CD14-positive monocyte (primary cell): ENCODE measurements at regions not wholly inside any gene's neighbourhood (a gene's known extent, or its start where the extent isn't known, plus 50 kb on each side); places are given as distances from the start of the nearest gene placed in this dataset.

Source experiments
- DNase-seq, 3 donors: peaks; one replicate each; pipeline ENCODE4 v3.0.0-alpha.2; 2011 to 2022
- H2AFZ ChIP-seq: 2 replicates; pipeline ENCODE4 v1.6.0; 2012; ENCODE audit warnings: mild to moderate bottlenecking, low read depth, low read length, inconsistent platforms; ENCODE audit not compliant: insufficient read depth, poor library complexity, severe bottlenecking
- H3K27ac ChIP-seq, 2 donors: 1 replicate in 1 of 2; 2 replicates in 1 of 2; pipeline ENCODE4 v1.5.1; 2012 to 2013; ENCODE audit warnings: low read length in 2 of 2, control low read depth in 1 of 2, inconsistent platforms in 1 of 2, low read depth in 1 of 2, mild to moderate bottlenecking in 1 of 2
- H3K27me3 ChIP-seq, 2 donors: one replicate each; pipeline versions ENCODE4 v1.6.0 to v1.6.1; 2011 to 2013; ENCODE audit warnings: low read length in 2 of 2; ENCODE audit not compliant: control insufficient read depth in 2 of 2, insufficient read depth in 2 of 2
- H3K36me3 ChIP-seq, 2 donors: replicated peaks in 1 of 2; 1 replicate in 1 of 2; 2 replicates in 1 of 2; pipeline versions ENCODE4 v1.5.1 to v1.6.1; 2012 to 2013; ENCODE audit warnings: low read length in 2 of 2, control low read depth in 1 of 2, inconsistent platforms in 1 of 2, mild to moderate bottlenecking in 1 of 2; ENCODE audit not compliant: insufficient read depth in 2 of 2, control insufficient read depth in 1 of 2
- H3K4me1 ChIP-seq, 2 donors: 1 replicate in 1 of 2; 2 replicates in 1 of 2; pipeline versions ENCODE4 v1.5.1 to v1.6.1; 2012 to 2013; ENCODE audit warnings: low read length in 2 of 2, control low read depth in 1 of 2, inconsistent platforms in 1 of 2, mild to moderate bottlenecking in 1 of 2, moderate library complexity in 1 of 2; ENCODE audit not compliant: insufficient read depth in 2 of 2, control insufficient read depth in 1 of 2
- H3K4me2 ChIP-seq: replicated peaks from 2 replicates; pipeline ENCODE3; 2012; ENCODE audit warnings: low read length, moderate library complexity, mild to moderate bottlenecking; ENCODE audit not compliant: poor library complexity, severe bottlenecking; ENCODE audit errors: extremely low read depth
- H3K4me3 ChIP-seq, 3 experiments: fragments of 200-600 bp in 1 of 3; sonication (generic) in 1 of 3; replicated peaks in 1 of 3; 1 replicate in 2 of 3; 2 replicates in 1 of 3; pipeline ENCODE4 v1.5.1; 2011 to 2013; ENCODE audit warnings: low read length in 3 of 3, mild to moderate bottlenecking in 3 of 3, control low read depth in 2 of 3, low read depth in 2 of 3, inconsistent platforms in 1 of 3, moderate library complexity in 1 of 3
- H3K79me2 ChIP-seq: 2 replicates; pipeline ENCODE4 v1.6.0; 2012; ENCODE audit warnings: mild to moderate bottlenecking, control low read depth, inconsistent platforms, low read length, moderate library complexity; ENCODE audit not compliant: insufficient read depth
- H3K9ac ChIP-seq: 2 replicates; pipeline ENCODE4 v1.6.0; 2017; ENCODE audit warnings: low read length, mild to moderate bottlenecking; ENCODE audit not compliant: insufficient read depth, poor library complexity, severe bottlenecking
- H3K9me3 ChIP-seq, 2 donors: replicated peaks in 1 of 2; 1 replicate in 1 of 2; 2 replicates in 1 of 2; pipeline versions ENCODE4 v1.5.1 to v1.6.1; 2012 to 2013; ENCODE audit warnings: low read length in 2 of 2, control low read depth in 1 of 2; ENCODE audit not compliant: control insufficient read depth in 1 of 2, insufficient read depth in 1 of 2
- H4K20me1 ChIP-seq: 2 replicates; pipeline ENCODE4 v1.6.0; 2012; ENCODE audit warnings: mild to moderate bottlenecking, low read length, control low read depth, moderate library complexity; ENCODE audit not compliant: insufficient read depth
- H3K27ac Mint-ChIP-seq, 7 donors: one replicate each; pipeline ENCODE4 v1.8.0; 2020; ENCODE audit warnings: mild to moderate bottlenecking in 7 of 7, mixed read lengths in 7 of 7, moderate library complexity in 6 of 7, inconsistent platforms in 2 of 7
- H3K27me3 Mint-ChIP-seq, 3 donors: one replicate each; pipeline ENCODE4 v1.8.0; 2021 to 2022; ENCODE audit warnings: low read depth in 3 of 3, mild to moderate bottlenecking in 3 of 3, mixed read lengths in 3 of 3, moderate library complexity in 3 of 3, inconsistent platforms in 1 of 3
- H3K36me3 Mint-ChIP-seq, 2 donors: one replicate each; pipeline ENCODE4 v1.8.0; 2020; ENCODE audit warnings: mixed read lengths in 2 of 2, inconsistent platforms in 1 of 2, mild to moderate bottlenecking in 1 of 2
- H3K4me1 Mint-ChIP-seq: one replicate; pipeline ENCODE4 v1.8.0; 2020; ENCODE audit warnings: mild to moderate bottlenecking, mixed read lengths
- H3K4me3 Mint-ChIP-seq, 2 donors: one replicate each; pipeline ENCODE4 v1.8.0; 2020; ENCODE audit warnings: mild to moderate bottlenecking in 2 of 2, mixed read lengths in 2 of 2, moderate library complexity in 1 of 2
- H3K9me3 Mint-ChIP-seq, 7 donors: one replicate each; pipeline ENCODE4 v1.8.0; 2020 to 2022; ENCODE audit warnings: mixed read lengths in 7 of 7, mild to moderate bottlenecking in 6 of 7, moderate library complexity in 6 of 7, inconsistent platforms in 2 of 7
- CTCF ChIP-seq: fragments of 200-600 bp; IDR thresholded peaks from one replicate; pipeline ENCODE4 v1.8.0; 2022; ENCODE audit warnings: antibody characterized with exemption, mild to moderate bottlenecking
- WGBS: methylation state at CpG from one replicate; pipeline ENCODE4 v1.1.5; 2013; ENCODE audit warnings: missing lambda C conversion rate; ENCODE audit not compliant: insufficient coverage; 5-methylcytosine and 5-hydroxymethylcytosine counted together
- intact Hi-C, 2 donors: fragments of 100-400 bp; cut with micrococcal nuclease; formaldehyde crosslinking; loops; one replicate each; pipeline versions ENCODE4 v1.15.0 to v1.15.1; 2023

- Mint-ChIP-seq H3K27ac (no peak overlapping the region), H3K9me3 (peaks cover 0 to 11% (median 6%) of the 10 kb centered on the region in 7 donors), H3K4me1 (no peaks in the 10 kb centered on the region), H3K27me3 (peaks cover 0 to 1% (median 0%) of the 10 kb centered on the region in 3 donors), H3K36me3 (no peaks in the 10 kb centered on the region), H3K4me3 (no peak overlapping the region)
- no peak for DNase-seq
- Histone ChIP-seq H3K9ac (no peak overlapping the region), H3K36me3 (no peaks in the 10 kb centered on the region), H2AFZ (no peak overlapping the region), H3K4me2 (no peak overlapping the region), H3K79me2 (no peaks in the 10 kb centered on the region), H3K27me3 (no peaks in the 10 kb centered on the region), H3K9me3 (peaks cover 0 to 7% of the 10 kb centered on the region in 2 donors), H3K4me1 (no peaks in the 10 kb centered on the region), H3K27ac (no peak overlapping the region), H3K4me3 (no peak overlapping the region), H4K20me1 (no peaks in the 10 kb centered on the region)
- intact Hi-C loops: no loop called here
- no peak for TF ChIP-seq CTCF
- WGBS: 94% methylated on average over 5 of the region's 6 CpGs
Measured at GRCh38 chr6:169047345-169047744, 206.3 kb downstream of the THBS2 start.

- no peak overlapping the region for H3K4me2 ChIP-seq
- Mint-ChIP-seq H3K36me3 (no peaks in the 10 kb centered on the region), H3K9me3 (peaks cover 0 to 13% (median 5%) of the 10 kb centered on the region in 7 donors), H3K27ac (peak overlapping the region in 1 of 7 donors; percentile 31), H3K4me1 (no peaks in the 10 kb centered on the region), H3K27me3 (peaks cover 0 to 1% (median under 1%) of the 10 kb centered on the region in 3 donors), H3K4me3 (no peak overlapping the region)
- H3K4me1 ChIP-seq: no peaks in the 10 kb centered on the region
- no peak overlapping the region for H3K4me3 ChIP-seq
- no peaks in the 10 kb centered on the region for H4K20me1 ChIP-seq
- DNase-seq: no peak
- H2AFZ ChIP-seq: no peak overlapping the region
- H3K79me2 ChIP-seq: no peaks in the 10 kb centered on the region
- TF ChIP-seq CTCF: no peak
- WGBS: 92% methylated on average over 3 of the region's 10 CpGs
- H3K27ac ChIP-seq: no peak overlapping the region
- H3K9me3 ChIP-seq: peaks cover 0 to 7% of the 10 kb centered on the region in 2 donors
- H3K9ac ChIP-seq: no peak overlapping the region
- intact Hi-C loops: no loop called here
- H3K36me3 ChIP-seq: no peaks in the 10 kb centered on the region
- H3K27me3 ChIP-seq: no peaks in the 10 kb centered on the region
Measured at GRCh38 chr6:169046483-169047192, 207.0 kb downstream of the THBS2 start.
